SK-N-SH treated with all-trans-retinoic acid at 6 μM for 48 hours (cell line): ENCODE measurements at regions not wholly inside any gene's neighbourhood (a gene's known extent, or its start where the extent isn't known, plus 50 kb on each side); places are given as distances from the start of the nearest gene placed in this dataset.

Source experiments
- ATAC-seq: fragments of 200-7000 bp; cut with Tn5 transposase; 3 replicates; pipeline ENCODE4 v1.9.1; 2020; ENCODE audit warnings: mild to moderate bottlenecking, moderate library complexity
- ARNTL ChIP-seq: fragments of 450-650 bp; formaldehyde crosslinking; IDR thresholded peaks from 2 replicates; pipeline ENCODE4 v1.5.0; 2020; ENCODE audit warnings: low read depth, mild to moderate bottlenecking, moderate library complexity, borderline replicate concordance
- BACH2 ChIP-seq: fragments of 250-450 bp; sonication (Bioruptor Pico); IDR thresholded peaks from 2 replicates; pipeline ENCODE4 v1.9.0; 2021; ENCODE audit warnings: mild to moderate bottlenecking, borderline replicate concordance
- CREB5 ChIP-seq: fragments of 250-450 bp; sonication (Bioruptor Pico); IDR thresholded peaks from 2 replicates; pipeline ENCODE4 v1.5.1; 2020; ENCODE audit warnings: low read depth, mild to moderate bottlenecking, moderate library complexity
- CSDC2 ChIP-seq: fragments of 250-450 bp; sonication (Bioruptor Pico); IDR thresholded peaks from 2 replicates; pipeline ENCODE4 v1.5.0; 2020; ENCODE audit warnings: mild to moderate bottlenecking, moderate library complexity
- GLIS3 ChIP-seq: fragments of 250-450 bp; sonication (Bioruptor Pico); IDR thresholded peaks from 2 replicates; pipeline ENCODE4 v1.5.0; 2020; ENCODE audit warnings: mild to moderate bottlenecking, moderate library complexity
- OSR1 ChIP-seq: fragments of 250-450 bp; sonication (Bioruptor Pico); IDR thresholded peaks from 2 replicates; pipeline ENCODE4 v1.8.0; 2022; ENCODE audit warnings: moderate library complexity, mild to moderate bottlenecking, inconsistent platforms
- PATZ1 ChIP-seq: fragments of 250-450 bp; sonication (Bioruptor Pico); IDR thresholded peaks from 2 replicates; pipeline ENCODE4 v1.8.0; 2020; ENCODE audit warnings: mild to moderate bottlenecking, moderate library complexity, borderline replicate concordance
- PPARA ChIP-seq: fragments of 250-450 bp; sonication (Bioruptor Pico); IDR thresholded peaks from 2 replicates; pipeline ENCODE4 v1.5.0; 2020; ENCODE audit warnings: mild to moderate bottlenecking, borderline replicate concordance
- SNAI2 ChIP-seq: fragments of 250-450 bp; sonication (Bioruptor Pico); IDR thresholded peaks from 2 replicates; pipeline ENCODE4 v1.5.0; 2020; ENCODE audit warnings: mild to moderate bottlenecking, moderate library complexity
- TCF4 ChIP-seq: fragments of 250-450 bp; sonication (Bioruptor Pico); IDR thresholded peaks from 2 replicates; pipeline ENCODE4 v1.8.0; 2021; ENCODE audit warnings: mild to moderate bottlenecking, moderate library complexity, borderline replicate concordance
- TOX ChIP-seq: fragments of 250-450 bp; sonication (Bioruptor Pico); IDR thresholded peaks from 2 replicates; pipeline ENCODE4 v1.8.0; 2021; ENCODE audit warnings: mild to moderate bottlenecking, moderate library complexity, borderline replicate concordance
- ZC3H10 ChIP-seq: fragments of 250-450 bp; sonication (Bioruptor Pico); IDR thresholded peaks from 2 replicates; pipeline ENCODE4 v1.5.1; 2021; ENCODE audit warnings: mild to moderate bottlenecking, moderate library complexity
- ZFP3 ChIP-seq: fragments of 250-450 bp; sonication (Bioruptor Pico); IDR thresholded peaks from 2 replicates; pipeline ENCODE4 v1.5.0; 2020; ENCODE audit warnings: mild to moderate bottlenecking, moderate library complexity
- ZFP30 ChIP-seq: fragments of 450-650 bp; formaldehyde crosslinking; IDR thresholded peaks from 2 replicates; pipeline ENCODE4 v1.5.0; 2022; ENCODE audit warnings: mild to moderate bottlenecking, moderate library complexity
- ZNF565 ChIP-seq: fragments of 450-650 bp; formaldehyde crosslinking; conservative IDR thresholded peaks from 2 replicates; pipeline ENCODE4 v1.5.0; 2020; ENCODE audit warnings: low read depth, mild to moderate bottlenecking, moderate library complexity
- ZNF70 ChIP-seq: fragments of 450-650 bp; formaldehyde crosslinking; IDR thresholded peaks from 2 replicates; pipeline ENCODE4 v1.5.0; 2020; ENCODE audit warnings: mild to moderate bottlenecking, moderate library complexity
- ZNF8 ChIP-seq: fragments of 450-650 bp; formaldehyde crosslinking; IDR thresholded peaks from 2 replicates; pipeline ENCODE4 v1.5.0; 2020; ENCODE audit warnings: mild to moderate bottlenecking, moderate library complexity
- TF ChIP-seq, protein P1 (sequence below): fragments of 250-450 bp; sonication (Bioruptor Pico); IDR thresholded peaks from 2 replicates; pipeline ENCODE4 v1.5.1; 2021; ENCODE audit warnings: mild to moderate bottlenecking, moderate library complexity
- TF ChIP-seq, protein P2 (sequence below): fragments of 250-450 bp; sonication (Bioruptor Pico); IDR thresholded peaks from 2 replicates; pipeline ENCODE4 v1.5.0; 2020; ENCODE audit warnings: mild to moderate bottlenecking, moderate library complexity

- no peak for ATAC-seq
- TF ChIP-seq ZNF565 (CRISPR knock-in tag) (no peak), TOX (CRISPR knock-in tag) (no peak), ZFP3 (CRISPR knock-in tag) (no peak), SNAI2 (CRISPR knock-in tag) (no peak), GLIS3 (no peak), ARNTL (no peak), PPARA (CRISPR knock-in tag) (no peak), OSR1 (CRISPR knock-in tag) (no peak), CSDC2 (no peak), ZNF70 (CRISPR knock-in tag) (no peak), TCF4 (CRISPR knock-in tag) (no peak), ZFP30 (CRISPR knock-in tag) (no peak), CREB5 (CRISPR knock-in tag) (no peak), ZC3H10 (CRISPR knock-in tag) (no peak)
- TF ChIP-seq, protein P1, sequence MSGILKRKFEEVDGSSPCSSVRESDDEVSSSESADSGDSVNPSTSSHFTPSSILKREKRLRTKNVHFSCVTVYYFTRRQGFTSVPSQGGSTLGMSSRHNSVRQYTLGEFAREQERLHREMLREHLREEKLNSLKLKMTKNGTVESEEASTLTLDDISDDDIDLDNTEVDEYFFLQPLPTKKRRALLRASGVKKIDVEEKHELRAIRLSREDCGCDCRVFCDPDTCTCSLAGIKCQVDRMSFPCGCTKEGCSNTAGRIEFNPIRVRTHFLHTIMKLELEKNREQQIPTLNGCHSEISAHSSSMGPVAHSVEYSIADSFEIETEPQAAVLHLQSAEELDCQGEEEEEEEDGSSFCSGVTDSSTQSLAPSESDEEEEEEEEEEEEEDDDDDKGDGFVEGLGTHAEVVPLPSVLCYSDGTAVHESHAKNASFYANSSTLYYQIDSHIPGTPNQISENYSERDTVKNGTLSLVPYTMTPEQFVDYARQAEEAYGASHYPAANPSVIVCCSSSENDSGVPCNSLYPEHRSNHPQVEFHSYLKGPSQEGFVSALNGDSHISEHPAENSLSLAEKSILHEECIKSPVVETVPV (CRISPR knock-in tag) = no peak
These were observed 89.8 kb upstream of the ONECUT1 start for GRCh38 chr15:52879904-52880303.

GRCh38 chr15:52879145-52879544, 89.0 kb upstream of the ONECUT1 start:
- no peak for TF ChIP-seq ZFP30 (CRISPR knock-in tag)
- no peak for TF ChIP-seq OSR1 (CRISPR knock-in tag)
- no peak for TF ChIP-seq ZC3H10 (CRISPR knock-in tag)
- TF ChIP-seq GLIS3 = no peak
- no peak for TF ChIP-seq ZNF565 (CRISPR knock-in tag)
- no peak for TF ChIP-seq TOX (CRISPR knock-in tag)
- TF ChIP-seq, protein P2, sequence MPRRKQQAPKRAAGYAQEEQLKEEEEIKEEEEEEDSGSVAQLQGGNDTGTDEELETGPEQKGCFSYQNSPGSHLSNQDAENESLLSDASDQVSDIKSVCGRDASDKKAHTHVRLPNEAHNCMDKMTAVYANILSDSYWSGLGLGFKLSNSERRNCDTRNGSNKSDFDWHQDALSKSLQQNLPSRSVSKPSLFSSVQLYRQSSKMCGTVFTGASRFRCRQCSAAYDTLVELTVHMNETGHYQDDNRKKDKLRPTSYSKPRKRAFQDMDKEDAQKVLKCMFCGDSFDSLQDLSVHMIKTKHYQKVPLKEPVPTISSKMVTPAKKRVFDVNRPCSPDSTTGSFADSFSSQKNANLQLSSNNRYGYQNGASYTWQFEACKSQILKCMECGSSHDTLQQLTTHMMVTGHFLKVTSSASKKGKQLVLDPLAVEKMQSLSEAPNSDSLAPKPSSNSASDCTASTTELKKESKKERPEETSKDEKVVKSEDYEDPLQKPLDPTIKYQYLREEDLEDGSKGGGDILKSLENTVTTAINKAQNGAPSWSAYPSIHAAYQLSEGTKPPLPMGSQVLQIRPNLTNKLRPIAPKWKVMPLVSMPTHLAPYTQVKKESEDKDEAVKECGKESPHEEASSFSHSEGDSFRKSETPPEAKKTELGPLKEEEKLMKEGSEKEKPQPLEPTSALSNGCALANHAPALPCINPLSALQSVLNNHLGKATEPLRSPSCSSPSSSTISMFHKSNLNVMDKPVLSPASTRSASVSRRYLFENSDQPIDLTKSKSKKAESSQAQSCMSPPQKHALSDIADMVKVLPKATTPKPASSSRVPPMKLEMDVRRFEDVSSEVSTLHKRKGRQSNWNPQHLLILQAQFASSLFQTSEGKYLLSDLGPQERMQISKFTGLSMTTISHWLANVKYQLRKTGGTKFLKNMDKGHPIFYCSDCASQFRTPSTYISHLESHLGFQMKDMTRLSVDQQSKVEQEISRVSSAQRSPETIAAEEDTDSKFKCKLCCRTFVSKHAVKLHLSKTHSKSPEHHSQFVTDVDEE (CRISPR knock-in tag) = no peak
- no peak for TF ChIP-seq SNAI2 (CRISPR knock-in tag)
- TF ChIP-seq ARNTL = no peak
- no peak for TF ChIP-seq CSDC2
- no peak for TF ChIP-seq PPARA (CRISPR knock-in tag)
- ATAC-seq = no peak

DNA sequence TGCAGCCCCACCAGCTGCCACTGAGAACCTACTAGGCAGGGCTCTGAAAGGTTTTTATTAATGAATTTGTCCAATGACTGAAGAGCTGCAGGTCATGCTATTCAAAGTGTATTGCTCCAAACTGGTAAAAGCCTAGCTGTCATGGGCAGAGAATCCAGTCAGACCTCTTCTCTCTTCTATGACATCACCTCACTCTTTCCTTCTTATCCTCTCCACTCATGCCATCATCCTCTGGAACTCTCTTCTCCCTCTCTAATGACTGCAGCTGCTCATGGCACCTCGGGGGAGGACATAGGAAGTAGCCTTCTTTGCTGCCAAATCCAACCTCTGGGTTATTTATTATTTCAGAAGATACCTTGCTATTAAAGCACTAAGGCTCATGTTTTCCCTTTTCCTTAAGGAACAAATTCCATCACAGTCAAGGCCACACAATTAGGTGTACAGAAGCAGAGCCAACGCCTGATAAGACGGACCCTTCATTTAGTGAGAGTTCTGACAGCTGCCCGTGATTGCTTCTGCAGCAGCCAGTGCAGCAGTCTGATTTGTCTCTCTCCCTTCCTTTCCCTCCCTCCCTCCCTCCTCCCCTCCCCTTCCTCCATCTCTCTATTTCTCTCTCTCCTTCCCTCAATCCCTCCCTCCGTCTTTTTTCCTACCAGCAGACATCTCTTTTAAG, 87.0 kb upstream of the ONECUT1 start:
- no peak for ATAC-seq
- TF ChIP-seq ZC3H10 (CRISPR knock-in tag) (no peak), ARNTL (no peak), BACH2 (CRISPR knock-in tag) (no peak), ZNF8 (no peak), CSDC2 (no peak), PATZ1 (no peak)
- TF ChIP-seq, protein P1 (CRISPR knock-in tag) = no peak
